ENCODE measurements at regions not wholly inside any gene's neighbourhood (a gene's known extent, or its start where the extent isn't known, plus 50 kb on each side); places are given as distances from the start of the nearest gene placed in this dataset.

- no peak for DNase-seq (ENCODE audit: low read depth)
Observed at GRCh38 chr6:110033101-110033500, 55.0 kb downstream of the GPR6 start.

- no peak for DNase-seq (ENCODE audit: low read depth)
Observed at GRCh38 chr6:110033749-110034666, 55.9 kb downstream of the GPR6 start.

- no peak for DNase-seq (ENCODE audit: low read depth)
Observed at GRCh38 chr6:110034667-110035036, 56.5 kb downstream of the GPR6 start.

- no peak for DNase-seq (ENCODE audit: low read depth)
Observed at GRCh38 chr6:110035321-110035720, 57.2 kb downstream of the GPR6 start.

- DNase-seq (ENCODE audit: low read depth) = no peak
Observed at GRCh38 chr6:110036408-110037302, 58.5 kb downstream of the GPR6 start.

GRCh38 chr6:110037726-110038295, 59.7 kb downstream of the GPR6 start:
- no peak for DNase-seq (ENCODE audit: low read depth)

GRCh38 chr6:110039364-110039980, 61.4 kb downstream of the GPR6 start:
- DNase-seq (ENCODE audit: low read depth) = peak; percentile 84

GRCh38 chr6:110039981-110040383, 61.9 kb downstream of the GPR6 start:
- no peak for DNase-seq (ENCODE audit: low read depth)

GRCh38 chr6:110040716-110041115, 62.6 kb downstream of the GPR6 start:
- no peak for DNase-seq (ENCODE audit: low read depth)

GRCh38 chr6:110041126-110041525, 63.0 kb downstream of the GPR6 start:
- no peak for DNase-seq (ENCODE audit: low read depth)

- no peak for DNase-seq (ENCODE audit: low read depth)
Observed at GRCh38 chr6:110041830-110042229, 63.7 kb downstream of the GPR6 start.

GRCh38 chr6:110042670-110043296, 64.7 kb downstream of the GPR6 start:
- DNase-seq (ENCODE audit: low read depth) = no peak

GRCh38 chr6:110043366-110043994, 65.4 kb downstream of the GPR6 start:
- DNase-seq (ENCODE audit: low read depth) = no peak

- DNase-seq (ENCODE audit: low read depth) = no peak
Observed at GRCh38 chr6:110044096-110044495, 66.0 kb downstream of the GPR6 start.

- DNase-seq (ENCODE audit: low read depth) = no peak
Observed at GRCh38 chr6:110044622-110045021, 66.5 kb downstream of the GPR6 start.

GRCh38 chr6:110048221-110048875, 70.2 kb downstream of the GPR6 start:
- no peak for DNase-seq (ENCODE audit: low read depth)

- no peak for DNase-seq (ENCODE audit: low read depth)
Observed at GRCh38 chr6:110049696-110050439, 71.8 kb downstream of the GPR6 start.

All from fibroblast of gingiva (primary cell).